Activated CD4-positive, alpha-beta T cell treated with anti-CD3 and anti-CD28 coated beads for 4 hours (primary cell): ENCODE measurements at regions not wholly inside any gene's neighbourhood (a gene's known extent, or its start where the extent isn't known, plus 50 kb on each side); places are given as distances from the start of the nearest gene placed in this dataset.

ENCODE experiments used
- DNase-seq, 2 donors: peaks; one replicate each; pipeline ENCODE4 v3.0.0-alpha.2; 2020

DNA sequence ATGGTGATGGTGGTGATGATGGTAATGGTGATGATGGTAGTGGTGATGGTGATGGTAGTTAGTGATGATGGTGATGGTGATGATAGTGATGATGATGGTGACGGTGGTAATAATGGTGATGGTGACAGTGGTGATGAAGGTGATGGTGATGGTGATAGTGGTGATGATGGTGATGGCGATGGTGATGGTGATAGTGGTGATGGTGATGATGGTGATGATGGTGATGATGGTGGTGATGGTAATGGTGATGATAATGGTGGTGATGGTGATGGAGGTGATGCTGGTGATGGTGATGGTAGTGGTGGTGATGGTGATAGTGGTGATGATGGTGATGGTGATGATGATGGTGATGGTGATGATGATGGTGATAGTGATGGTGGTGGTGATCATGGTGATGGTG, 148.7 kb upstream of the TNRC6C start:
- DNase-seq = no peak

- DNase-seq = no peak
Measured at GRCh38 chr17:77810536-77810935, 148.0 kb upstream of the TNRC6C start.

DNA sequence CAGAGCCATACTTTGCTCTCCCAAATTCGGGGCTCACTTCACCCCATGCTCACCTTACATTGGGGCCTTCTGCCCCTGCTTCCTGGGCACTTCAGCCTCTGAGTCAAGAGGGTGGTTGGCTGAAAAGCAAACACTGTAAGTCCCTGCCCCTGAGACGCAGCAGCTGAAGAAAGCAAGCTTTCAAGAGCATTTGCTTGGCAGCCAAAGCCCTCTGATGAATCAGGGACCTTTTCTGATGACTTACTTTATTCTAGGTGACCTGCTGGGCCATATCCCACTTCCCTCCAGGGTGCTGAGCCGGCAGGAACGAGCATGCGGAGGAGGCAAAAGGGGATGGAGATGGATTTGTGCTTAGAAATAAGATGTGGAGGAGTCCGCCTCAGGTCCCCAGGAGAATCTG, 147.0 kb upstream of the TNRC6C start:
- DNase-seq = no peak

- DNase-seq = no peak
Measured at GRCh38 chr17:77814091-77814772, 144.3 kb upstream of the TNRC6C start.

DNA sequence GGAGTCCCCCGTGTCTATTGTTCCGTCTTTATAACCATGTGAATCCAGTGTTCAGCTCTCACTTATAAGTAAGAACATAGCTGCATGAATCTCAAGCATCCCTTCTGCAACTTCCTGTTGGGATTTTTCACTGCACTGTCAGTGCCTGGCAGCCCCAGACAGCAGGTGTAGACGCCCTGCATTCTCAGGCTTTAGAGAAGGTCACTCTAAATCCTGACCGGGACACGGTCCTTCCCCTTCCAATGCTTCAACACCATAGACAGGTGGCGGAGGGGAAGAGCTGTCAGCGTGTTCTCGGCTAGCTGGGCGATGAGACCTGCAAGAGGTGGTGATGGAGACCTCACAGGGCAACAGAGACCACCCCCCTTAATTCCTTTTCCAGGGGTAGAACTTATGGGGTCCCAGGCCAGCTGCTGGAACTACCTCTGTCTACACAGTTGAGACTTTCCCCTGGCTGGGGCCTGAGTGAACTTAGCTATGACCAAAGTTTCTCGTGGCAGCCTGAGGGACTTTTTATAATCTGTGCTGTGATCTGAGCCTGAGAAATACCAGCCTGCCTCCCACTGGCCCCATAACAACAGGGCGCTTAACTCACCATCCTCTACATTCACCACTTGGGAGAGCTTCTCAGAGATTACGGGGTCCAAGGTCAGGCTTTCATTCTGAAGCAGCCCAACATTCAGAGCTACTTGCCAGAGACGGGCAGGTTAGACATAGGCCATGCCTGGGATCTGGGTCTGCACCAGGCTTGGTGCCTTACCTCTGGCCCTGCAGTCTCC, 143.2 kb upstream of the TNRC6C start:
- DNase-seq = no peak

GRCh38 chr17:77817953-77818352, 140.6 kb upstream of the TNRC6C start:
- DNase-seq = no peak

GRCh38 chr17:77819497-77819896, 139.0 kb upstream of the TNRC6C start:
- no peak for DNase-seq

- DNase-seq = no peak
Measured at GRCh38 chr17:77821114-77821513, 137.4 kb upstream of the TNRC6C start.

GRCh38 chr17:77822302-77823030, 136.0 kb upstream of the TNRC6C start:
- no peak for DNase-seq

DNA sequence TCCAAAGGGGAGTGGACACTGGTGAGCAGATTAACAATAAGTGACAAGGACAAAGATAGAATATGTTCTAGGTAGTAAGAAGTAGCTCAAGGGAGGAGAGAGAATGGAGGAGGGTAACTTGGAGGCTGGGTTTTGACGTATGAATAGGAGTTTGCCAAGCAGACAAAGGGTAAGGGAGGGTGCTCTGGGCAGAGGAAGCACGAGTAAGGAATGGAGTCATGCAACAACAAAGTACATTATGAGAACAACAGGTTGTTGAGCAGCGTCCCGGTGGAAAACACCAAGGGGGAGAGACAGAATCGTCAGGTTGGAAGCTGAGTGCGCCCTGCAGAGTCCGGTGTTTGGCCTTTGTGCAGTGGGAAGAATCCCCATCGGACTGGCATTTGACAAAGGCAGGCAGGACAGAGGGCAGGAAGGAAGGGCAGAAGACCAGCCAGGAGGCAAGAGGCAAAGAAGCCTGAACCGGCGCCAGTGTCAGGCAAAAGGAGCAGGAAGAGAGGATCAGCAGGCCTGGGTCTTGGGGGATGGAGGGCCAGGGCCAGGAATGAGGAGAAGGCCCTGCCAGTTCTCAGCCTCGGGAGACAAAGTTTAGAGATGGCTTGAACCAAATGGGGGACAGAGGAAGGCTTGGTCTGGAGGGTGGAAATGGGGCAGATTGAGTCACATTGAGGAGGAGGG, 134.3 kb upstream of the TNRC6C start:
- DNase-seq = no peak

DNA sequence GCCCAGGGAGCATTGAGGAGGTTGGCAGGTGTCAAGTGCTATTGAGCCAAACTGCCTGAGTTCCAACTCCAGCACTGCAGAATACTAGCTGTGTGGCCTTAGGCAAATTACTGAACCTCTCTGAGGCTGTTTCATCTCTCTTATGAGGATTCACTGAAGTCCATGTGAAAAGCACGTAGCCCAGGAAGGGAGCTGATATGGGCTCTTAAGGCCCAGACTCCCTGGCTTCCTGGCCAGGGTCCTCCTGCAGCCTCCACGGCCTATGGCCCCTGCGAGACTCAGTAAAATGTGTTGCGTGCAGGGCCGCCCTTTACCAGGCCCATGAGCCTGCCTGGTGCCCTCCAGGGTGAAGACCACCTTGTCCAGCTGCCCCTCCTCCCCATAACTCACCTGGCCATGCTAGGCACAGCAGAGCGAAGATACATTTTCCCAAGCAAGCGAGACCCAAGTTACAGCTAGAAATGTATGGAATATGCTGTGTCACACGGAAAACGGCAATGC, 133.7 kb upstream of the TNRC6C start:
- no peak for DNase-seq

- no peak for DNase-seq
Measured at GRCh38 chr17:77825621-77826020, 132.9 kb upstream of the TNRC6C start.

DNA sequence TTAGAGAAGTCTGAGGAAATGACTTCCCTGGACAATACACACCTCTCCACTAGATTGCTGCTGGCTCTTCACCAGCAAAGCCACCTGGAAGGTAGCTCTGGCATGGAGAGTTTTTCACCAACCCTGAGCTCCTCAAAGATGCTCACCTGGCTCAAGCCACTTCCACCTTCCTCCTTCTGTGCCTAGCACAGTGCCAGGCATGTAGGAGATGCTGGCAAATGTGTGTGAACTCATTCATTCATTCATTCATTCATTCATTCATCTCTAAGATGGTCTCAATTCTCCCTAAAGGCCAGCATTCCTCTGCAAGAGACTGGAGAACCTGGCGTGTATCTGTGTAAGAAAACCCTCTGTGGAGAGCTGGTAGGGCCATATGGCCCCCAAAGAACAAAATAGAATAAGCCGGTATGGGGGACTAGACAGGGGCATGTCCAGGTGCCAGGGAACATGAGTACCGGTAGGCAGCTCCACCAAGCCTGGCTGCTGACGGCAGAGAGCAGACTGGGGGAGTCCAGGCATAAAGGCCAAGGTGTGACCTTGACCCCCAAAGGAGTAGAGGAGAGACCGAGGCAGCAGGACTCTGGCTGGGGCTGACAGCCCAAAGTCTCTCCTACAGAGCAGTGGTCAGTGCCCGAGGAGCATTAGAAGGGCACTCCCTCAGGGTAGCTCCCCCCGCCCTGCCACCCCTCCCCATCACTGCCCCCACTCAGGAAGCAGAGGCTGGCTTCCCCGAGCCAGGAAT, 132.2 kb upstream of the TNRC6C start:
- no peak for DNase-seq

DNA sequence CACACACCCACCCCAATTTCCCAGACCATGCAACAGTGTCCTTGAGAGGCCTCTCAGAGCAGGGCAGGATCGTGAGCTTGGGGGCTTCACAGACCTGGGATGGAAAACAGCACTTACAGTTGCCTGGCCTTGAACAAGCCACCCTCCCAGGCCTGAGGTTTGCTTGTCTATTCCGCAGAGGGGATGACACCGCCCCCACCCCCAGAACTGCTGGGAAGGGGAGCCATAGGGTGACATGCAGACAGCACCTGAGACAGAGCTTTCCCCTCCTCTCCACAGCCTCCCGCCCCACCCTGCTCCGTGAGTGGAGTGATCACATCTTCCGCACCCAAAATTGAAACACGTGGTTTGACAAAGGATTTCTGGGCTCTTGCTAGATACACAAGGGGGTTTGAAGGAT, 131.5 kb upstream of the TNRC6C start:
- DNase-seq = no peak

DNA sequence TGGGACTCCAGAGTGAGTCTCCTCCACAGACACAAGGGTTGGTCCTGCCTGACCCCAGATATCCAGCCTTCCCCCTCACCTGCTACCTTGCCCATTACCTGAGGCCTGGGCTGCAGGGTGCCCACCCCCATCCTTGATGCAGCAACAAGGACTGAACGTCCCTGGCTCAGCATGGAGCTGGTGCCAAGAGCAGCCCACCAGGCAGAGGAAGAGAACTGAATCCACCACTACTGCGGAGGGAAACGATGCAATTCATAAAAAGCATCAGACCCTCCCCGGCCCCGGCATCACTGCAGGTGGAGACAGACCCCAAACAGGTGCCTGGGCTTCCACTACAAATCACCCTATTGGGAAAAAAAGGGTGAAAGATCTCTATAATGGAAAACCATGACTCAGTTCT, 131.0 kb upstream of the TNRC6C start:
- no peak for DNase-seq

GRCh38 chr17:77828749-77829539, 129.6 kb upstream of the TNRC6C start:
- no peak for DNase-seq

DNA sequence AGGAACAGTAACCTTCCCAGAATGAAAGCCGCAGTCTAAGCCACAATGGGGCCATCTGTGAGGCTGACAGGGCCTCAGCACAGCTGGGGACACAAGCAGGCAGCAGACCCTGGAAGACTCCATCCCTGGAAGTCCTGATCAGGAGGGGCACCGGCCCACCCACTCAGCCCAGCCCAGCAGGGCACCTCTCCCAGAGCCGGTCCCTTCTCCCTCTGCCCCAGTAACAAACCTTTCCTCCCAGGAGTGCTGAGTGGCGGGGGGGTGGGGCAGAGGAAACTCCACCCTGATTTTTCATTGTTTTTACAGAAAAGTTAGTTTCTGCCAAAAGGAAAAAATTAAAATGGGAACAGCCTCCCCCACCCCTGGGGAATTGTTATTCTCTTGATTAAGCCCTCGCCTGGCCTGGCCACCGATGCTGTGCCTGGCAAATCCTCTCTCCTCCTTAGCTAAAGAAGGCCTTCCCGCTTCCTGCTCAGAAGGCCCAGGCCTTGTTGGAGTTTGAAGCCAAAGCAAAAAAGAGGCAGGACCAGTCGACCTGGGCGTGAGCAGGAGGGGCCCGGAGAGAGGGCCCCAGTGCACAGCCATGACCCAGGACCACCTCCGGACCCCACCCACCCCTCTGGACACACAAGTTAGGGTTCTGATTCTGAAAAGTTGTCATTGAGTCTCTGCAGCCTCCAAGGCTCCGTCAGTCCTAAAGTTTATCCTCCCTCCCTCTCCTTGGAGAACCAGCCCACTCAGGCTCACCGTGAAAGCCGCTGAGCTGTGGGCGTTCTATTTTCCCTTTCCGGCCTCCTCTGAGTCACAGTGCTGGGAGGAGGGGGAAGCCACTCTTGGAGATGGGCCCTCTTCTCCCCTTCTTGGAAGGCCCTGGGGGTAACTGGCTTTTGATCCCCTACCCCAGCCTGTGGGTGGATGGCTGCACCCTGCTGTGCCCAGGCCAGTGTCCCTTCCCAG, 128.4 kb upstream of the TNRC6C start:
- no peak for DNase-seq

DNA sequence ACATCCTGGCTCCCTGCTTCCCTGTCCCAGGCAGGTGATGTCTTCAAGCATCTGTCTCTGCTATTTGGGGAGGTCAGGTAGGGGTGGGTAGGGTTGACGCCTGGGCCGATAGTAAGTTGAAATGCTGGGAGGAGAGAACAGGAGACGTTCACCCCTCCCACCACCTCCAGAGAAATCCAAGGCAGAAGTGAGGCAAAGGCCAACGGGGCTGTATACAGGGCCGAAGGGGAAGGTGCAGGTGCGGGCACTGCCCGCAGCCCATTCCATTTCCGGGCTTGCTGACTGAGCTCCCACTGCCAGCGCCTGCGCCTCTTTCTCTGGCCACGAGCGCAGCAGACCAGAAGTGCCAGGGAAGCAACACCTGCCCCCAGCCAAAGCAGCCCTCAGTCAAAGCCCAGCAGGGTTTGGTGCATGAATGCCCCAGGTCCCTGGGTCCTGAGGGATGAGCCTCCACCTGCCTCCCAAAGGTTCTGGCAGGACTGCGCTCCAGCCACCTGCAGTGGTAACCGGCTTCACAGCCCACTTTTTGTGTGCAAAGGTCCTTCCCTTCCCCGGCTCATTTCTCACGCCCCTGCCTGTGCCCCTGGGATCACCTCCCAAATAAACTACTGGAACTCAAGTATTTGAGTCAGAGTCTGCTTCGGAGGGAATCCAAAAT, 127.6 kb upstream of the TNRC6C start:
- DNase-seq = no peak

DNA sequence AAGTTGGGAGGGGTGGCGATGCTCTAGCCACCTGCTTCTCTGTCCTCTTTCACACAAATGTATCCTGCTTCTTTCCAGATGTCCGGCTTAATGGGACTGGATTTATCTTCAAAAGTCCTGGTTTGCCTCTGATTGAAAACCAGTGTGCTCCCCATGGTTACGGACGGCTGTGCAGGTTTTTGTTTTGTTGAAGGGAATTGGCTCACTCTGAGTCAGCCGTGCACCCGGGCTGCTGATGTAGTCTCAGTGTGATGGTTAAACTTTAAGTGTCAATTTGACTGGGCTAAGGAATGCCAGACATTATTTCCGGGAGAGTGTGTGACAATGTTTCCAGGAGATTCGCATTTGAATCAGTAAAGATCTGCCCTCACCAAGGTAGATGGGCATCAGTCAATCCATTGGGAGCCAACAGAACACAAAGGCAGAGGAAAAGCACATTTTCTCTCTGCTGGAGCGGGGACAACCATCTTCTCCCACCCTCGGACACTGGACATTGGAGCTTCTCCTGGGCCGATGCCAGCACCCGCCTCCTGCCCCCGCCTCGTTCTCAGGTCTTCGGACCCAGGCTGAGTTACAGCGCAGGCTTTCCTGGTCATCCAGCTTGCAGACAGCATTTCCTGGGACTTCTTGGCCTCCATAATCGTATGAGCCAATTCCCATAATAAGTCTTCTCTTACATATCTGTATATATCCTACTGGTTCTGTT, 126.9 kb upstream of the TNRC6C start:
- DNase-seq = no peak
